GM19351 (cell line): ENCODE measurements at regions not wholly inside any gene's neighbourhood (a gene's known extent, or its start where the extent isn't known, plus 50 kb on each side); places are given as distances from the start of the nearest gene placed in this dataset.

Source experiments
- ATAC-seq: cut with Tn5 transposase; IDR thresholded peaks from one replicate; pipeline ENCODE4 v1.9.1; 2021; ENCODE audit warnings: mild to moderate bottlenecking, moderate library complexity; ENCODE audit not compliant: unreplicated experiment

DNA sequence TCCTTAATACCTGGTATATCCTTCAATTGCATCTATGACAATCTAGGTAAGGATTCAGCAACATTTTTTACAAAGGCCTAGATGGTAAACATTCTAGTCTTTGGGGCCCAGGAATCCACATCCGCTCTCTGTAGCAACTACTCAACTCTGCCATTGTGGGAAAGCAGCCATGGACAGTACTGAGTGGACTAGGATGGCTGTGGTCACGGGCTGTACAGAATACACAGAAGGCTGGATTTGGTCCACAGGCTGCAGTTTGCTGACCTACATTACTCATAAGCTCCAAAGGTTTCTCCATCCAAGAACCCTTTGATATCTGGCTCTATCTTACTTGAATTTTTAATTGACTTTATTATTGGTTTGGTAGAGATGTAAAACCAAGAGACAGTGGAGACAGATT is 418.3 kb upstream of the LRRTM1 start:
- ATAC-seq = no peak

DNA sequence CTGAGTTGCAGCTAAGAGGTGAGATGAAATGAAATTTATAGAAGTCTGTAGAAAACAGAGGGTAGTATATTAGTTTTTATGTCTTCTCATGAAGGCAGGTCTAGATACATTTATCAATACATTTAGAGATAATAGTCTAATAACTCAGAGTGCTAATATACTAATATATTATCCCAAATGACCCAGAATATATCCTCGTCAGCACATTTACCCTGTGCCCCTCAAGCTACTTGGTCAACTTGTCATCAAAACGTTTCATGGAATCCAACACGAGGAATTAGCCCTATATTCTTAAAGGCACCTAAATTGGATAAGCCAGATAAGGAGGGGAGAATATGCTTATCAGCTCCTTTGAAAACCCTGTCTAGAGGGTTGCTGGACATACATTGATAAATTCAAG is 415.1 kb upstream of the LRRTM1 start:
- ATAC-seq = no peak

DNA sequence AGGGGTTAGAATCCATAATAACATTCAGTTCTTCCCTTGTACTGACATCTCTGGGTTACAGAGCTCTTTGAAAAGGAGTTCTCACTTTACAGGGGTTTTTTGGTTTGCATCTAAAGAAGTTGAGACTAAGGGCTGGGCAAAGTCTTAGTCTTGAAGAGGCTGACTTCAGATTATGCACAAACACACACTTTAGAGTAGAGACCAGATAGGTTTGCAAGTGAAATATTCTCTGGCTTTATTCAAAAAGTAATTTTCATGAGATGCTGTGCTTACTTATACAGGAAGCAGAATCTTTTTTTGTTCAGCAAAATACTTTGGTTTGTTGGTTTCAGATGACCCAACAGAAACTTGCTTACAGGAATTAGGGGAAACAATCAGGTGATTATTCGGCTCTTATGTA is 410.9 kb upstream of the LRRTM1 start:
- ATAC-seq = no peak

DNA sequence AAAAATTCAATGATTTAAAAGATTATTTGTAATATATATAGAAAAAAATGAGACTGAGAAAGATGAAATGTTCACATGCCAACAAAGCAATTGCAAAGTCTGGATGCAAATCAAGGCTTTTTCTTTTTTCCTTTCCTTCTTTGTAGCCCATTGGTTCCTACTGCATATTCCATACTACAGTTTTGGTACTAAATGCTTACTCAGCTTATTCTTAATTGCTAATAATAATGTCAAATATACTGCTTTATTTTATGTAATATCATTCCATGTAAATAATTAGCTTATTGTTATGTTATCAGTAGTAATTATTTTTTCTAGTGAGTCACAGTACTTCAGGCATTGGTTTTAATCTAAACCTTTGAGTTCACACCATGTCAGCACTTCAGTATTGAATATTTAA is 407.4 kb upstream of the LRRTM1 start:
- ATAC-seq = no peak

DNA sequence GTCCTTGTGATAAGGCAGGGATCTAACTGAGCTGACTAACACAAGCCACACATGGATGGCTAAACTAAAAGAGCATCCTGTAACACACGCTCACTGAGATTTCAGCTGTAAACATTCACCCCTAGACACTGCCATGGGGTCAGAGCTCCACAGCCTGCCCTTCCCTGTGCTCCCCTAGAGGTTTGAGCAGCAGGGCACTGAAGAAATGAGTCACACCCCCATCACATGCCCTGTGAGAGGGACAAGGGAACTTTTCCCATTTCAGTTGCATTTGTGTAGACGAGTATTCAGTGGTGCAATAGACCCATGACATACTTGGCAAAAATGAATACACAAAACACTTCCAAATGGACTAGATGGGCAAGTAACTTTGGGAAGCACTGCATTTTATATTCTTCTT is 402.4 kb upstream of the LRRTM1 start:
- no peak for ATAC-seq

DNA sequence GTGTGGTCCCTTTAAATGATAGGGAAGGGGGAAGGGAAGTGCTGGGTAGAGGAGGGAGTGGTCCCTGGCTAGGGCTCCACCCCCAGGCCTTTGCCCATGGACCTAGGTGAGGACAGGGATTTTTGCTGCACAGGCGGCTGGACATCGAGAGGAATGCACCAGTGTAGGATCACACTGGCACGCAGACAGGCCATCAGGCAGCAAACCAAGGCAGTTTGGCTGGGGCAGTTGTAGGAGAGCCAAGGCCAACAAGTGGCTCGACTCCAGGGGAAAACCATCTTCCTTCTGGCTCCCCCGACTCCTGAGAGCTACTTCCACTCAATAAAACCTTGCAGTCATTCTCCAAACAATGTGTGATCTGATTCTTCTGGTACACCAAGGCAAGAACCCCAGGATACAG is 402.0 kb upstream of the LRRTM1 start:
- ATAC-seq = no peak

DNA sequence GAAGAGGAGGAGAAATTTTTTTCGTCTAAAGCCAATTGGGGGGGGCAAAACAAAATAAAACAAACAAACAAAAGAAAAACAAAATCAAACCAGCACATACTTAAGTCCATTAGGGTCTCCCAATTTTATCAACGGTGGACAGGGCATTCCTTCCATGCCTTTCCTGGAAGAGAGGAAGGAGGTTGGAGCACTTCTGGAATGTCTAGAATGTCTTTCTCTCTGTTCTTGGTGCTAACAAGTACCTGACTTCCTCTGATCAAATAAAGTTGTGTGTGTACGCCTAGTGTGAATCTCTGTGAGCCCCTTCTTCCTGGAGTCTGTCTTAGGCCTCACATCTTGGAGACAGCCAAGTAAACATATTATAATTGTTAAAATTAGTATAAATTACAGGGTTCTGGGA is 399.0 kb upstream of the LRRTM1 start:
- ATAC-seq = no peak

DNA sequence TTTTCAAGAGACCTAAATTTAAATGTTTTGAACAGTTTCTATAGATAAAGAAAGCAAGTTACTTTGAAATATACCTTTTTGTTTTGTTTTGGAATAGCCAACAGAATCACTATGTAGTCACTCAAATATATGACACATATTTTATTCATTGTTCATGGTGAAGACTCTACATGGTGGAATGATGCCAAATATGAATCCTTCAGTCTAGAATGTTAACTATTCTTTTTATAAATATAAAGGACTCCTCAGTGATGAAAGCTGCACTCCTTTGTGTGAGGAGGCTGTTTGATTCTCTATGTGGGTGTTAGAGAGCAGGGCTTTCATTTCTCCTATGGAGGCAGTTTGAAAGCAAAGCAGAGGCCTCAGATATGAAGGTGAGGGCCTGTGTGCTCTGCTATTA is 396.4 kb upstream of the LRRTM1 start:
- ATAC-seq = no peak
